ENCODE measurements at regions not wholly inside any gene's neighbourhood (a gene's known extent, or its start where the extent isn't known, plus 50 kb on each side); places are given as distances from the start of the nearest gene placed in this dataset.

GRCh38 chr10:78776756-78777155 is 292.0 kb upstream of the ZMIZ1 start:
- no peaks in the 10 kb centered on the region for H3K4me1 ChIP-seq (ENCODE audit: control insufficient read depth, insufficient read depth, low read length)
- H3K36me3 ChIP-seq (ENCODE audit: control insufficient read depth, insufficient read depth, low read length): no peaks in the 10 kb centered on the region
- H3K4me3 ChIP-seq (ENCODE audit: low read depth, low read length): no peak overlapping the region
- no peak overlapping the region for H3K9ac ChIP-seq (ENCODE audit: low read depth, low read length)
- no peaks in the 10 kb centered on the region for H3K9me3 ChIP-seq (ENCODE audit: control insufficient read depth, insufficient read depth, low read length)
- no peaks in the 10 kb centered on the region for H3K27me3 ChIP-seq (ENCODE audit: control insufficient read depth, insufficient read depth, low read length)

GRCh38 chr10:78777466-78777865 is 291.3 kb upstream of the ZMIZ1 start:
- no peak overlapping the region for H3K4me3 ChIP-seq (ENCODE audit: low read depth, low read length)
- no peaks in the 10 kb centered on the region for H3K36me3 ChIP-seq (ENCODE audit: control insufficient read depth, insufficient read depth, low read length)
- H3K4me1 ChIP-seq (ENCODE audit: control insufficient read depth, insufficient read depth, low read length): no peaks in the 10 kb centered on the region
- no peak overlapping the region for H3K9ac ChIP-seq (ENCODE audit: low read depth, low read length)
- no peaks in the 10 kb centered on the region for H3K27me3 ChIP-seq (ENCODE audit: control insufficient read depth, insufficient read depth, low read length)
- H3K9me3 ChIP-seq (ENCODE audit: control insufficient read depth, insufficient read depth, low read length): no peaks in the 10 kb centered on the region

- Histone ChIP-seq H3K4me1 (ENCODE audit: control insufficient read depth, insufficient read depth, low read length) (no peaks in the 10 kb centered on the region), H3K9me3 (ENCODE audit: control insufficient read depth, insufficient read depth, low read length) (no peaks in the 10 kb centered on the region), H3K9ac (ENCODE audit: low read depth, low read length) (no peak overlapping the region), H3K27me3 (ENCODE audit: control insufficient read depth, insufficient read depth, low read length) (no peaks in the 10 kb centered on the region), H3K4me3 (ENCODE audit: low read depth, low read length) (no peak overlapping the region), H3K36me3 (ENCODE audit: control insufficient read depth, insufficient read depth, low read length) (no peaks in the 10 kb centered on the region)
These were observed 290.9 kb upstream of the ZMIZ1 start for GRCh38 chr10:78777867-78778266.

DNA sequence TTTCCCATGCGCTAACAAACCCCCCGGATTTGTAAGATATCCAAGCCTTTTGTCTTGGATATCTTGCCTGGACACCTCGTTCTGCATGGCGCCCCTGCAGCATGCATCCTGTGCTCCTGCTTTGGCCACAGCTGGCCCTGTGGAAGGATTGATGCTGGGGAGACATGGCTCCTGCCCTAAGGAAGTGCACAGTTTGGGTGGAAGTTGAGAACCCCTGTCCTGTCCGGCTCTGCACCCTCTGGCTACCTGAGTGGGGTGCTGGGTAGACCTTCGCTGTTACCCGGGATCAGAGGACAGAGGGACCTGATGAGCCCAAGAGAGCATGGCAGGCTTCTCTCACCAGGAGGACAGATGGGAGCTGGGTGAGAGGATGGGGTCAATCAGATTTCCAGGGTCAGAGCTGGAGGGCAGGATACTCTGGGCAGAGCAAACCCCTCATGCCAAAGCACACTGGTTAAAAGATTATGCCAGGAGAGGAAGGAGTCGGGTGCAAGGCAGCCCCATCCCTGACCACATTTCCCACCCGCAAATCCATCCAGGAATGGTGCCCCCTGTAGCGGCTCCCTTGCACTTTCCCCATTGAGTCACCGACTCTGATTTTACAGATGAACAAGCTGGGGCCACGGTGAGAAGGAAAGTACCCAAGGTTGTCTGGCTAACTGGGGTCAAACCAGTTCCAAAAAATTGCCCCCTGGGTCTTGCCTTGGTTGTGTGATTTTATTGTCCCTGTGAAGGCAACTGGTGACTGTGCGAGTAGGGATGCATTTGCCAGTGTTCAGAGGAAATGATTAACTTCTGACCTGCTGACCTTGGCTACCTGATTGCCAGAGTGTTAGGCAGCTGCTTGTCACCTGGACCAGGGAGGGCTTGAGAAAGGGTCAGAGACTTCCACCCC is 290.1 kb upstream of the ZMIZ1 start:
- H3K9ac ChIP-seq (ENCODE audit: low read depth, low read length): no peak overlapping the region

DNA sequence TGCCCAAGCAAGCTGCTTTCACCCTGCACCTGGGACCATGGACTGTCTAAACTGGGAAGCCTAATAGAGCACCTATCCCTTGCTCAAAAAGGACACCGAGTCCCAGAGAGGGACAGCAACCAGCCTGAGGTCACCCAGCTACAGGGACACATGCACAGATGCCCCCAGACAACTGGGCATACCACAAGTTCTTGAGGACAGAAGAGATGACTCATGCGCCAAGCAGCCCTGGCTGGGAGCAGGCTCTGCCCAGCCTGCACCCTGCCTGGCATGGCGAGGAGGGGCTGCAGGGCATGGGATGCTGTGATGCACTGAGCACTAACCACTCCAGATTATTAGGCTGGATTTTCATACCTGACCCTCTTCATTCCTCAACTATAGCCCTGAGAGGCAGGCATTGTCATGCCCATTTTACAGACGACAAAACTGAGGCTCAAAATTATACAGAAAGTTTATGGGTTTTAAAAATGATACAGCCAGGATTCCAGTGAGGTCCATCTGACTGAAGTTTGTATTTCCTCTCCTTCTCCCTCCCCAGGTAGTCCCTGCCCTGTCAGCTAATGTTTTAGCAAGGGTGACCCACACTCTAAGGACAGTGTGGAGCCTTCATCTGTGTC is 289.3 kb upstream of the ZMIZ1 start:
- Histone ChIP-seq H3K27me3 (ENCODE audit: control insufficient read depth, insufficient read depth, low read length) (no peaks in the 10 kb centered on the region), H3K9me3 (ENCODE audit: control insufficient read depth, insufficient read depth, low read length) (no peaks in the 10 kb centered on the region), H3K4me1 (ENCODE audit: control insufficient read depth, insufficient read depth, low read length) (no peaks in the 10 kb centered on the region), H3K36me3 (ENCODE audit: control insufficient read depth, insufficient read depth, low read length) (no peaks in the 10 kb centered on the region), H3K4me3 (ENCODE audit: low read depth, low read length) (no peak overlapping the region), H3K9ac (ENCODE audit: low read depth, low read length) (no peak overlapping the region)

More for the DNA sequence above, 290.1 kb upstream of the ZMIZ1 start:
- H3K4me1 ChIP-seq (ENCODE audit: control insufficient read depth, insufficient read depth, low read length): no peaks in the 10 kb centered on the region
- no peaks in the 10 kb centered on the region for H3K27me3 ChIP-seq (ENCODE audit: control insufficient read depth, insufficient read depth, low read length)
- H3K9me3 ChIP-seq (ENCODE audit: control insufficient read depth, insufficient read depth, low read length): no peaks in the 10 kb centered on the region
- no peak overlapping the region for H3K4me3 ChIP-seq (ENCODE audit: low read depth, low read length)
- H3K36me3 ChIP-seq (ENCODE audit: control insufficient read depth, insufficient read depth, low read length): no peaks in the 10 kb centered on the region

DNA sequence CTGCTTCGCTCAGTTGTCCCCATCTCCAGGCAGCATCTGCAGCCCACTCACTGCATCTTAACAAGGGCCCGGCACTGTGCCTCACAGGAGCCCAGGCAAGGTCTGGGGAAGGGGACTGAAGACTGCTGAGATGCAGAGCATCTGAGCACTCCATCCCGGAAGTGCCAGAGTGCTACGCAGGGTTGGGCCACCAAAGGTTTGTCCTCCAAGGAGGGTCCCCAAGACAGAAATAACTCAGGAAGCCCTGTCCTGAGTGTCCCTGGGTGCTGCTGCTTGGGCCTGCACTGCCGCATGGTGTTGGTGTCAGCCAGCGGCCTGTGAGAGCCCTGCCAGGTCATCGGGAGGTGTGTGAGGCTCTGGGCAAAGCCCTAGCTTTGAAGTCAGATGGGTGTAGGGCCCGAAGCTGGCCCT is 288.2 kb upstream of the ZMIZ1 start:
- Histone ChIP-seq H3K36me3 (ENCODE audit: control insufficient read depth, insufficient read depth, low read length) (no peaks in the 10 kb centered on the region), H3K9ac (ENCODE audit: low read depth, low read length) (no peak overlapping the region), H3K9me3 (ENCODE audit: control insufficient read depth, insufficient read depth, low read length) (no peaks in the 10 kb centered on the region)

GRCh38 chr10:78781251-78781913 is 287.4 kb upstream of the ZMIZ1 start:
- Histone ChIP-seq H3K27me3 (ENCODE audit: control insufficient read depth, insufficient read depth, low read length) (no peaks in the 10 kb centered on the region), H3K9me3 (ENCODE audit: control insufficient read depth, insufficient read depth, low read length) (no peaks in the 10 kb centered on the region), H3K9ac (ENCODE audit: low read depth, low read length) (no peak overlapping the region), H3K36me3 (ENCODE audit: control insufficient read depth, insufficient read depth, low read length) (no peaks in the 10 kb centered on the region), H3K4me3 (ENCODE audit: low read depth, low read length) (no peak overlapping the region), H3K4me1 (ENCODE audit: control insufficient read depth, insufficient read depth, low read length) (no peaks in the 10 kb centered on the region)

More for the DNA sequence above, 288.2 kb upstream of the ZMIZ1 start:
- Histone ChIP-seq H3K4me1 (ENCODE audit: control insufficient read depth, insufficient read depth, low read length) (no peaks in the 10 kb centered on the region), H3K4me3 (ENCODE audit: low read depth, low read length) (no peak overlapping the region), H3K27me3 (ENCODE audit: control insufficient read depth, insufficient read depth, low read length) (no peaks in the 10 kb centered on the region)

DNA sequence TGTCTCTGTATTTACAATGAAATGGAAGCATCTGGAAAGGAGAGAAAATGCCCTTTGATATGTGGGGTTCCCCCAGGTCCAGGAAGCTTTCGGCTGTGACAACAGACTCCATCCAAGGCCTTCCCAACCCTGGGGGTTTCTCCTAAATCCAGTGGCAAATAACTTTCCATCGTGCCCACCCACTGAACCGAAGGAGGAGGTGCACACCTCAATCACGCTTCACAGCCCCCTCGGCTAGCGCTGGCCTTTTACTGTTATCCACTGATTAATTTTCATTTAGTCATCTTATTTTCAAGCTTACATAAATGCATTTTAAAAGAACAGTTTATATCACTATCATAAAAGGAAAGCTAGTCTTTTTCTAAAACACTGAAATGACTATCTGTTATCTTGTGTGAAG is 286.8 kb upstream of the ZMIZ1 start:
- Histone ChIP-seq H3K27me3 (ENCODE audit: control insufficient read depth, insufficient read depth, low read length) (no peaks in the 10 kb centered on the region), H3K9ac (ENCODE audit: low read depth, low read length) (no peak overlapping the region), H3K4me1 (ENCODE audit: control insufficient read depth, insufficient read depth, low read length) (no peaks in the 10 kb centered on the region), H3K4me3 (ENCODE audit: low read depth, low read length) (no peak overlapping the region), H3K9me3 (ENCODE audit: control insufficient read depth, insufficient read depth, low read length) (no peaks in the 10 kb centered on the region), H3K36me3 (ENCODE audit: control insufficient read depth, insufficient read depth, low read length) (no peaks in the 10 kb centered on the region)

DNA sequence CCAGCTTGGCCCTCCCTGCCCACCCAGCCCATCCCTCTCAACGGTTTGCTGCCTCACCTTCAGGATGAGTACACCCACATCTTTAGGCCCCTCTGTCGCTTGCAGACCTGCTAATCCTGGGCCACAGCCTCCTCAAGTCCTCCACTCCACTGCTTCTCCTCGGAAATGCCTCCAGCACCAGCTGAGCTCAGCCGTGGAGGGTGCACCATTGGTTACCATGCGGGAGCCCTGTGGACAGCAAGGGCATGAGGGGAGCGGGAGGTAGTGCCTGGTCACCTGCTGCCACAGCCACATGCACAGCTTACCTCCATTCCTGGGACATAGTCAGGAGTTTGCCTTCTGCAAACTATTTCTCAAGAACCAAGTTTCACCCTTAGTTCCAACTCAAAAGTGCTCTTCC is 286.3 kb upstream of the ZMIZ1 start:
- Histone ChIP-seq H3K4me1 (ENCODE audit: control insufficient read depth, insufficient read depth, low read length) (no peaks in the 10 kb centered on the region), H3K4me3 (ENCODE audit: low read depth, low read length) (no peak overlapping the region), H3K27me3 (ENCODE audit: control insufficient read depth, insufficient read depth, low read length) (no peaks in the 10 kb centered on the region), H3K9ac (ENCODE audit: low read depth, low read length) (no peak overlapping the region), H3K36me3 (ENCODE audit: control insufficient read depth, insufficient read depth, low read length) (no peaks in the 10 kb centered on the region), H3K9me3 (ENCODE audit: control insufficient read depth, insufficient read depth, low read length) (no peaks in the 10 kb centered on the region)

DNA sequence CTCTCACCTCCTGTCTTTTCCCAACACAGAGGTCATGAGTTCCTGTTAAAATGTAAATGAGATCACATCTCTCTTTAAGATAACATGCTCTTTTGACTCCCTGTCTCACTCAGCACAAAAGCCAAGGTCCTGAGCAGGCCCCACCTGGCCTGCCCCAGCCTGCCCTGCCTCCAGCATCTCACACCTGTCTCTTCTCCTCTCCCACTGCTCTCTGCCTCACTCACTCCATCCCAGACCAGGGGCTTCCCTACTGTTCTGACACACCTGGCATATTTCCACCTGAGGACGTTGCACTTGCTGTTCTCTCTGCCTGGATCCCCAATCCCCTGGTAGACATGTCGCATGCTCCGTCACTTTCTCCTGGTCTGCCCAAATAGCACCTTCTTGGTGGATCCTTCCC is 285.0 kb upstream of the ZMIZ1 start:
- no peaks in the 10 kb centered on the region for H3K36me3 ChIP-seq (ENCODE audit: control insufficient read depth, insufficient read depth, low read length)
- no peaks in the 10 kb centered on the region for H3K27me3 ChIP-seq (ENCODE audit: control insufficient read depth, insufficient read depth, low read length)
- no peak overlapping the region for H3K9ac ChIP-seq (ENCODE audit: low read depth, low read length)
- no peak overlapping the region for H3K4me3 ChIP-seq (ENCODE audit: low read depth, low read length)
- no peaks in the 10 kb centered on the region for H3K4me1 ChIP-seq (ENCODE audit: control insufficient read depth, insufficient read depth, low read length)
- no peaks in the 10 kb centered on the region for H3K9me3 ChIP-seq (ENCODE audit: control insufficient read depth, insufficient read depth, low read length)

DNA sequence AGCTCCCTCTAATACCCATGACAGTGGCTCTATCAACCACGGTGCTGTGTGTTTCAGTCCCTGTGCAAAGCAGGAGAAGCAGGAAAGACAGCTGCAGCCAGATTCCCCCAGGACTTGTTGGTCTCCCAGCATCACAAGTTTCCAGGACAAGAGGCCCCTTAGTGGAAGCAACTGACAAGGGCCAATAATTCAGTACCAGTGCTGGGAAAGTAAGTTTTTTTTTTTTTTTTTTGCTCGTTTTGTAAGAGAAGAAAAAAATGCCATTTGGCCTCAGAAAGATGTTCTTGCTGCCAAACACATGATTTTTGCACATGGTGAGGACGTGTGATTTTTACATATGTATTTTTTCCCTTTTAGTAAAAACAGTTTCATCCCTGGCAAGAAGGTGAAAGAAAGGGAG is 284.2 kb upstream of the ZMIZ1 start:
- Histone ChIP-seq H3K27me3 (ENCODE audit: control insufficient read depth, insufficient read depth, low read length) (no peaks in the 10 kb centered on the region), H3K4me3 (ENCODE audit: low read depth, low read length) (no peak overlapping the region), H3K36me3 (ENCODE audit: control insufficient read depth, insufficient read depth, low read length) (no peaks in the 10 kb centered on the region), H3K9me3 (ENCODE audit: control insufficient read depth, insufficient read depth, low read length) (no peaks in the 10 kb centered on the region), H3K4me1 (ENCODE audit: control insufficient read depth, insufficient read depth, low read length) (no peaks in the 10 kb centered on the region), H3K9ac (ENCODE audit: low read depth, low read length) (no peak overlapping the region)

DNA sequence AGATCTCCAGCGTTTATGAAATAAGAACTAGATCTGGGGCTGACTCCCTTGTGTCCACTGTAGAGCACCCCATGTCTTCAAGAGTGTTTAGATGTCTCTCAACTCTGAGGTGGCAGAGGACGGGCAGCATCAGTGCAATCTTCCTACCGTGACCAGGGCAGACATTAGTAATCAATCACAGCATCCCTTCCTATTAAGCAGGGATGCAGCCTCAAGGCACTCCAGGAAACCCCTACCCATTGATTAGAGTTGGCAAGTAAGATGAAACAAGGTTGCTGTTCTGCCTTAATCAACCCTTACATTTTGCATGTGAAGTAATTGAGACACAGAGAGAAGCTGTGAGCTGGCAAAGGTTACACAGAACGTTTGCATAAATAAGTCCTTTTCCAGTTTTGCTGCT is 283.7 kb upstream of the ZMIZ1 start:
- no peaks in the 10 kb centered on the region for H3K36me3 ChIP-seq (ENCODE audit: control insufficient read depth, insufficient read depth, low read length)
- H3K9ac ChIP-seq (ENCODE audit: low read depth, low read length): no peak overlapping the region
- H3K4me1 ChIP-seq (ENCODE audit: control insufficient read depth, insufficient read depth, low read length): no peaks in the 10 kb centered on the region
- no peaks in the 10 kb centered on the region for H3K9me3 ChIP-seq (ENCODE audit: control insufficient read depth, insufficient read depth, low read length)
- H3K4me3 ChIP-seq (ENCODE audit: low read depth, low read length): no peak overlapping the region
- H3K27me3 ChIP-seq (ENCODE audit: control insufficient read depth, insufficient read depth, low read length): no peaks in the 10 kb centered on the region
